LNCaP clone FGC (cell line): ENCODE measurements at regions not wholly inside any gene's neighbourhood (a gene's known extent, or its start where the extent isn't known, plus 50 kb on each side); places are given as distances from the start of the nearest gene placed in this dataset.

Experiments
- DNase-seq: peaks from one replicate; pipeline ENCODE4 v3.0.0-alpha.2; 2011; ENCODE audit warnings: low read depth
- H3K4me3 ChIP-seq: 2 replicates; pipeline ENCODE4 v1.5.1; 2011; ENCODE audit warnings: mild to moderate bottlenecking, low read depth, low read length, control low read depth
- CTCF ChIP-seq: IDR thresholded peaks from 2 replicates; pipeline ENCODE4 v1.5.1; 2012; ENCODE audit warnings: mild to moderate bottlenecking; ENCODE audit not compliant: control insufficient read depth, insufficient read depth; ENCODE audit errors: extremely low read depth

DNA sequence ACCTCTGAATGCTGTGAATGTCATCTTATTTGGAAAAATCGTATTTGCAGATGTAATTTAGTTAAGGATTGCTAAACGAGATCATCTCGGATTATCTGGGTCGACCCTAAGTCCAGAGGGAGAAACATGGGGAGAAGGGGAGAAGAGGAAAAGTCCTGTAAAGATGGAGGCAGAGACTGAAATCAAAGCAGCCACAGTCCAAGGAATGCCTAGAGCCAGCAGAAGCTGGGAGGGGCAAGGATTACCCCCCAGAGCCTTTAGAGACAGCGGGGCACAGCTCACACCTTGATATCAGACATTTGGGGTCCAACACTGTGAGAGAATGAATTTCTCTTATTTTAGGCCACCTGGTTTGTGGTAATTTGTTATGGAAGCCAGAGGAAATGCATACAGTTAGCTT, 104.9 kb upstream of the YPEL5 start:
- no peak overlapping the region for H3K4me3 ChIP-seq
- no peak for TF ChIP-seq CTCF
- no peak for DNase-seq

DNA sequence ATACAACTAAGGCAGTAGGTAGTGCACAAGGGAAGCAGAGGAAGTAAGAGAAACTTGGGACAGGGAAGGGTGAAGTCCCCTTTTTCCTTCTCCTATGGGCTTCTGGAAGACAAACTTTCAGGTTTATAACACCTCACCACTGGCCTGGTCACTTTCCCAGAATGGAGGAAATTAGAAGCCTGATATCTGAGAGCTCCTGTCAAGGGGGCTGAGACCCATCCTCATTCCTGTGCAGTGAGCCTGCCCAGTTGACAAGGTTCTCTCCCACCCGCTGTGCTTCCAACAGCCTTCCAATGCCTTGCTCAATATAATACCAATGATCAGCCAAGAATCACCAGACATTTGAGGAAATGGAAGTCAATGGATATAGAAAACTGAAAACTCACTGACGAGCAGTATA, 100.4 kb upstream of the YPEL5 start:
- no peak for DNase-seq
- TF ChIP-seq CTCF = no peak
- no peak overlapping the region for H3K4me3 ChIP-seq

DNA sequence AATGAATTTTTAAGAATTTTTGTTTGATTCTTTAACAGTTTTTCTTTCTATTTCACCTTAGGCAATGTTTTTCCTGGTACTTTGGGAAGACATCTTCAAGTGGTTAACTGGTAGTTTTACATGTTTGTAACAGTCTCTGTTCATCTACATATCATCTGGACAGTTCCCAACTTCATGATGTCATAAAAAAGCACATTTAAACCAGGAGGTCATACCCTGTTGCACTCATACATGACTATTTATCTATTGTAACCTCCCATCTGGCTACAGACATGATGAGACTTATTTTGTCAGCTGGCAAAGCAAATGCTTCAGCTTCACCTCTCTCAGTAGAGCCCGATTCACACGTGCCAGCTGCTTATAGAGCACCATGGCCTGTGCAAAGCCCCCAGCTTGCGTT, 99.8 kb upstream of the YPEL5 start:
- DNase-seq = no peak
- H3K4me3 ChIP-seq = no peak overlapping the region
- no peak for TF ChIP-seq CTCF

DNA sequence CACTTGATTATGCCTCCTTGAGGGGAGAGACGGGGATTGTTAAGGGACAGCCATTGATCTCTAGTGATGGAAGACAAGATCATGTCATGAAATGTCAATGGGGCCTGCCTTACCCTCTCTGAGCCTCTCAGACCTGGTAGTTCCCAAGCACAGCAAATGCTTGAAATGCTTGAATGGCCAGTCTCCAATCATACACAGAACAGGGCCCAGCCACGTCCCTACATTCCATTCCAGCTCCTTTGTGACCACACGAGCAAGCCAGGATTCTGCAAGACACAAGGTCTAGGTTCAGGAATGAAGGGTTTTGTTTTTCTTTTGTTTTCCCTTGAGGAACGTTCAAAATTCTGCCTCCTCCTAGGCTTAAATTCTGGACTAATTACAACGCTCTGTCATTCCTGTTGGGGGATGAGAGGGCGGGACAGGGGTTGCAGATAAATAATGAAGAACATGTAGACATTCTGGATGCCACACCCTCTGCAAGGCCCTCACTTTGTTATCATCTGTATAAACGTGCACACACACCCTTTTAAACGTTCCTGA, 98.1 kb upstream of the YPEL5 start:
- no peak for DNase-seq
- H3K4me3 ChIP-seq = no peak overlapping the region
- TF ChIP-seq CTCF = no peak

DNA sequence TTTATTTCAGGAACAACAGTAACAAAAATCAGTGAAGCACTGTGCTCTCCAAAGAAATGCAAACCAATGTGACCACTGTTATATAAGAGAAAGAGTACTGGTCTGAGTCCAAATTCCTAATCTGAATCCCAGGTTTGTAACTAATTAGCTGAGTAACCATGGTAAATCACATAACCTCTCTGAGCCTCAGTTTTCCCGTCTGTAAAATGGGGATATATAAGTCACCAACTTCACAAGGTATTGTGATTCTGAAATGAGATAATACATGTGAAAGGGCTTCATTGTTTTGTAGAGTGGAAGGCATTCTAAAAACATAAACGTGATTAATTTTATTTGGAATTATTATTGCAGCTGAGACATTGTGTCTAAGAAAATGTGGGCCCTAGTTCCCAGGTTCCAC, 91.3 kb upstream of the YPEL5 start:
- no peak for TF ChIP-seq CTCF

DNA sequence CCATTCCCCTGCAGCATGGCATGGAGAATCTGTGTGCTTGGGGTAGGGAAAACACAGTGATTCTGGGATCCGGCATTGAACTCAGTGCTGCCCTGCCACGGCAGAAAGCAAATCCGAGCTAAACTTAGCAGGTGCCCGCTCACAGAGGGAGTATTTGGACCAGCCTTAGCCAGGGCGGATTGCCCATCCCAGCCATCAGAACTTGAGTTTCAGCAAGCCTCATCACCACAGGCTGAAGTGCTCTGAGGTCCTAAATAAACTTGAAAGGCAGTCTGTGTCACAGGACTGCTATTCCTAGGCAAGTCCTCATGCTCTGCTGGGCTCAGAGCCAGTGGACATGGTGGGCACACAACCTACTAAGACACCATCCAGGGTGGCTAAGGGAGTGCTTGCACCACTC, 86.2 kb upstream of the YPEL5 start:
- no peak for DNase-seq
- no peak for TF ChIP-seq CTCF
- no peak overlapping the region for H3K4me3 ChIP-seq

More for the DNA sequence above, 91.3 kb upstream of the YPEL5 start:
- DNase-seq = no peak
- no peak overlapping the region for H3K4me3 ChIP-seq

- TF ChIP-seq CTCF = no peak
- DNase-seq = no peak
- H3K4me3 ChIP-seq = no peak overlapping the region
These were observed 78.7 kb upstream of the YPEL5 start for GRCh38 chr2:30068067-30068466.
